ENCODE measurements at regions not wholly inside any gene's neighbourhood (a gene's known extent, or its start where the extent isn't known, plus 50 kb on each side); places are given as distances from the start of the nearest gene placed in this dataset.
"Not testable (repeated sequence)": the region's sequence is repeated elsewhere in the genome, so short reads cannot be mapped to it uniquely, and the experiment has no call there.

- no peak for DNase-seq (ENCODE audit: low spot score)
Observed at GRCh38 chr9:88871669-88872068, 119.6 kb upstream of the S1PR3 start.

- DNase-seq (ENCODE audit: low spot score): no peak
Observed at GRCh38 chr9:88872192-88872946, 118.9 kb upstream of the S1PR3 start.

GRCh38 chr9:88873635-88874034, 117.6 kb upstream of the S1PR3 start:
- no peak for DNase-seq (ENCODE audit: low spot score)

GRCh38 chr9:88874391-88874790, 116.9 kb upstream of the S1PR3 start:
- DNase-seq (ENCODE audit: low spot score): peak; percentile 0

- no peak for DNase-seq (ENCODE audit: low spot score)
Observed at GRCh38 chr9:88875400-88876120, 115.7 kb upstream of the S1PR3 start.

GRCh38 chr9:88880199-88880598, 111.1 kb upstream of the S1PR3 start:
- no peak for DNase-seq (ENCODE audit: low spot score)

- DNase-seq (ENCODE audit: low spot score): not testable (repeated sequence)
Observed at GRCh38 chr9:88884291-88884690, 107.0 kb upstream of the S1PR3 start.

- DNase-seq (ENCODE audit: low spot score): not testable (repeated sequence)
Observed at GRCh38 chr9:88886762-88887161, 104.5 kb upstream of the S1PR3 start.

- no peak for DNase-seq (ENCODE audit: low spot score)
Observed at GRCh38 chr9:88889386-88889785, 101.9 kb upstream of the S1PR3 start.

GRCh38 chr9:88890546-88890945, 100.7 kb upstream of the S1PR3 start:
- no peak for DNase-seq (ENCODE audit: low spot score)

- DNase-seq (ENCODE audit: low spot score): no peak
Observed at GRCh38 chr9:88891040-88891439, 100.2 kb upstream of the S1PR3 start.

GRCh38 chr9:88892724-88893123, 98.5 kb upstream of the S1PR3 start:
- DNase-seq (ENCODE audit: low spot score): no peak

- no peak for DNase-seq (ENCODE audit: low spot score)
Observed at GRCh38 chr9:88897081-88897480, 94.2 kb upstream of the S1PR3 start.

- DNase-seq (ENCODE audit: low spot score): no peak
Observed at GRCh38 chr9:88898039-88898720, 93.1 kb upstream of the S1PR3 start.

GRCh38 chr9:88905506-88905905, 85.8 kb upstream of the S1PR3 start:
- DNase-seq (ENCODE audit: low spot score): no peak

GRCh38 chr9:88915916-88916315, 75.4 kb upstream of the S1PR3 start:
- peak; percentile 85 for DNase-seq (ENCODE audit: low spot score)

GRCh38 chr9:88916894-88917293, 74.4 kb upstream of the S1PR3 start:
- no peak for DNase-seq (ENCODE audit: low spot score)

GRCh38 chr9:88917375-88917774, 73.9 kb upstream of the S1PR3 start:
- DNase-seq (ENCODE audit: low spot score): no peak

- not testable (repeated sequence) for DNase-seq (ENCODE audit: low spot score)
Observed at GRCh38 chr9:88918537-88918936, 72.7 kb upstream of the S1PR3 start.

GRCh38 chr9:88920645-88921044, 70.6 kb upstream of the S1PR3 start:
- no peak for DNase-seq (ENCODE audit: low spot score)

- DNase-seq (ENCODE audit: low spot score): no peak
Observed at GRCh38 chr9:88922091-88922490, 69.2 kb upstream of the S1PR3 start.

GRCh38 chr9:88923092-88923491, 68.2 kb upstream of the S1PR3 start:
- no peak for DNase-seq (ENCODE audit: low spot score)
